Fibroblast of lung (primary cell): ENCODE measurements at regions not wholly inside any gene's neighbourhood (a gene's known extent, or its start where the extent isn't known, plus 50 kb on each side); places are given as distances from the start of the nearest gene placed in this dataset.

Experiments used
- DNase-seq, 2 donors: peaks; one replicate each; pipeline versions ENCODE4 v3.0.0 to v3.0.0-alpha.2; 2010; ENCODE audit warnings: low read depth in 2 of 2
- H2AFZ ChIP-seq: 2 replicates; pipeline ENCODE4 v1.5.1; 2012; ENCODE audit warnings: low read length, control low read depth, inconsistent platforms
- H3K27ac ChIP-seq: 2 replicates; pipeline ENCODE4 v1.5.1; 2011; ENCODE audit warnings: low read length, control low read depth; ENCODE audit not compliant: insufficient read depth
- H3K27me3 ChIP-seq: 2 replicates; pipeline ENCODE4 v1.5.1; 2011; ENCODE audit warnings: mild to moderate bottlenecking, low read length; ENCODE audit not compliant: control insufficient read depth, insufficient read depth
- H3K36me3 ChIP-seq: 2 replicates; pipeline ENCODE4 v1.5.1; 2011; ENCODE audit warnings: low read length; ENCODE audit not compliant: control insufficient read depth, insufficient read depth
- H3K4me1 ChIP-seq: 2 replicates; pipeline ENCODE4 v1.5.1; 2011; ENCODE audit warnings: low read length; ENCODE audit not compliant: control insufficient read depth, insufficient read depth; ENCODE audit errors: extremely low read depth
- H3K4me2 ChIP-seq: 2 replicates; pipeline ENCODE4 v1.5.1; 2011; ENCODE audit warnings: low read length, control low read depth; ENCODE audit not compliant: insufficient read depth; ENCODE audit errors: extremely low read depth
- H3K4me3 ChIP-seq, 4 experiments: fragments of 200-600 bp in 1 of 4; sonication (generic) in 1 of 4; replicated peaks in 1 of 4; 2 replicates each; pipeline ENCODE4 v1.5.1; 2011 to 2016; ENCODE audit warnings: low read length in 4 of 4, low read depth in 3 of 4, mild to moderate bottlenecking in 3 of 4, control low read depth in 2 of 4, inconsistent platforms in 1 of 4, mixed read lengths in 1 of 4; ENCODE audit not compliant: insufficient read depth in 1 of 4; ENCODE audit errors: control extremely low read depth in 1 of 4
- H3K79me2 ChIP-seq: 2 replicates; pipeline ENCODE4 v1.5.1; 2012; ENCODE audit warnings: mild to moderate bottlenecking, low read length, inconsistent platforms; ENCODE audit not compliant: control insufficient read depth, insufficient read depth
- H3K9ac ChIP-seq: 2 replicates; pipeline ENCODE4 v1.5.1; 2011; ENCODE audit warnings: mild to moderate bottlenecking, low read length, control low read depth; ENCODE audit not compliant: insufficient read depth
- H3K9me3 ChIP-seq: 2 replicates; pipeline ENCODE4 v1.5.1; 2012; ENCODE audit warnings: low read depth, low read length; ENCODE audit not compliant: control insufficient read depth, insufficient read depth
- H4K20me1 ChIP-seq: 2 replicates; pipeline ENCODE4 v1.5.1; 2011; ENCODE audit warnings: low read length; ENCODE audit not compliant: control insufficient read depth, insufficient read depth; ENCODE audit errors: extremely low read depth
- EZH2 ChIP-seq: IDR thresholded peaks from 2 replicates; pipeline ENCODE4 v1.5.1; 2012; ENCODE audit warnings: low read length, control low read depth, mild to moderate bottlenecking; ENCODE audit errors: missing control alignments
- TF ChIP-seq, protein P1 (sequence below), 2 donors: IDR thresholded peaks in 1 of 2; conservative IDR thresholded peaks in 1 of 2; 1 replicate in 1 of 2; 2 replicates in 1 of 2; pipeline ENCODE4 v1.5.1; 2011 to 2012; ENCODE audit warnings: low read length in 2 of 2, control low read depth in 1 of 2, inconsistent platforms in 1 of 2, low read depth in 1 of 2, mild to moderate bottlenecking in 1 of 2

GRCh38 chr4:75189711-75190335 lies 256.9 kb downstream of the PARM1 start:
- Histone ChIP-seq H3K36me3 (no peaks in the 10 kb centered on the region), H3K9ac (no peak overlapping the region), H3K79me2 (no peaks in the 10 kb centered on the region), H3K4me1 (no peaks in the 10 kb centered on the region), H3K9me3 (no peaks in the 10 kb centered on the region), H3K27me3 (peaks cover 2% of the 10 kb centered on the region), H2AFZ (no peak overlapping the region), H4K20me1 (no peaks in the 10 kb centered on the region), H3K4me3 (no peak overlapping the region), H3K27ac (no peak overlapping the region), H3K4me2 (no peak overlapping the region)
- DNase-seq = no peak
- no peak for TF ChIP-seq EZH2
- TF ChIP-seq, protein P1, sequence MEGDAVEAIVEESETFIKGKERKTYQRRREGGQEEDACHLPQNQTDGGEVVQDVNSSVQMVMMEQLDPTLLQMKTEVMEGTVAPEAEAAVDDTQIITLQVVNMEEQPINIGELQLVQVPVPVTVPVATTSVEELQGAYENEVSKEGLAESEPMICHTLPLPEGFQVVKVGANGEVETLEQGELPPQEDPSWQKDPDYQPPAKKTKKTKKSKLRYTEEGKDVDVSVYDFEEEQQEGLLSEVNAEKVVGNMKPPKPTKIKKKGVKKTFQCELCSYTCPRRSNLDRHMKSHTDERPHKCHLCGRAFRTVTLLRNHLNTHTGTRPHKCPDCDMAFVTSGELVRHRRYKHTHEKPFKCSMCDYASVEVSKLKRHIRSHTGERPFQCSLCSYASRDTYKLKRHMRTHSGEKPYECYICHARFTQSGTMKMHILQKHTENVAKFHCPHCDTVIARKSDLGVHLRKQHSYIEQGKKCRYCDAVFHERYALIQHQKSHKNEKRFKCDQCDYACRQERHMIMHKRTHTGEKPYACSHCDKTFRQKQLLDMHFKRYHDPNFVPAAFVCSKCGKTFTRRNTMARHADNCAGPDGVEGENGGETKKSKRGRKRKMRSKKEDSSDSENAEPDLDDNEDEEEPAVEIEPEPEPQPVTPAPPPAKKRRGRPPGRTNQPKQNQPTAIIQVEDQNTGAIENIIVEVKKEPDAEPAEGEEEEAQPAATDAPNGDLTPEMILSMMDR (conservative IDR thresholded peaks at IDR 0.05 in 1 of 2, IDR thresholded peaks at IDR 0.05 in 1 of 2; ENCODE audit: low read depth in 1 of 2, low read length in 2 of 2) = no peak

DNA sequence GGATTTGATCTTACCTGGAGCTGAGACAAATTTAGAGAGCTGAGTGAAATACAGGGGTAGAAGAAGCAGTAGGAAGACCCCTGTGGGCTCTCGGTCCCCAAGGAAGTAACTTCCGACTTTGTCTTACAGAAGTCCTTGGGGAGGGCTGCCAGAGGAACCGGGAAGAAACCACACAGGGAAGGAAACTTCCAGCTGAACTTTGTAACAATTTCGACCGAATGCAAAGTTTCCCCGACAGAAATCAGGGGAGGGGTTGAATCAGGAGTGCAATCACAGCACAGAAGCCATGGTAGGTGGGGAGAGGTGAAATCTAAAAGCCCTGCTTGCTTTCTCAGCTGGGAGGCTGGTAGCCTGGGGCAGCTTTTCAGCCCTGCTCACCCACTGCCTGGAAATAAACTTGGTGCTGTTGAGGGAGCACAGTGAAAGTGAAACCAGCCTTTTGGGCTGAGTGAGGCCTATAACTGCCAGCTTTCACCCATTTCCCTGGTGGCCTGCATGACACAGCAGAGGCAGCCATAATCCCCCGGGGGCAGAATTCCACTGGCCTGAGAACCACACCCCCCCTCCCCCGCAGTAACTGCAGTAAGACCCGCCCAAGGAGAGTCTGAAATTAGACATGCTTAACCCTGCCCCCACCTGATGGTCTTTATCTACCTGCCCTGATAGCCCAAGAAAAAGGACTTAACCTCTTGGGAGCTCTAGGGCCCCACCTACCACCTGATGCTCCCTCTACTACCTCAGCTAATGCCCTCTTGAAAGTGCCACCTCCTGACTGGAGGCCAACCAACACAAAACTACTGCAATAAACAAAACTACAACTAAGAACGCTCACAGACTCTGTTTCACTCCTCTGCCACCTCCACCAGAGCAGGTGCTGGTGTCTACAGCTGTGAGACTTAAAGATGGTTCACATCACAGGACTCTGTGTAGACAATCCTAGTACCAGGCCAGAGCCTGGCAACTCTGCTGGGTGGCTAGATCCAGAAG lies 248.2 kb downstream of the PARM1 start:
- H3K9me3 ChIP-seq = no peaks in the 10 kb centered on the region
- TF ChIP-seq EZH2 = no peak
- TF ChIP-seq, protein P1 (conservative IDR thresholded peaks at IDR 0.05 in 1 of 2, IDR thresholded peaks at IDR 0.05 in 1 of 2; ENCODE audit: low read depth in 1 of 2, low read length in 2 of 2) = no peak
- H3K4me3 ChIP-seq = no peak overlapping the region
- no peak for DNase-seq
- no peaks in the 10 kb centered on the region for H4K20me1 ChIP-seq
- no peak overlapping the region for H3K27ac ChIP-seq
- H3K9ac ChIP-seq = no peak overlapping the region
- no peaks in the 10 kb centered on the region for H3K36me3 ChIP-seq
- no peak overlapping the region for H3K4me2 ChIP-seq
- H3K27me3 ChIP-seq = no peaks in the 10 kb centered on the region
- no peaks in the 10 kb centered on the region for H3K79me2 ChIP-seq
- H2AFZ ChIP-seq = peak overlapping the region; percentile 24
- no peaks in the 10 kb centered on the region for H3K4me1 ChIP-seq

- no peak overlapping the region for H3K4me2 ChIP-seq
- no peak for TF ChIP-seq EZH2
- TF ChIP-seq, protein P1 (conservative IDR thresholded peaks at IDR 0.05 in 1 of 2, IDR thresholded peaks at IDR 0.05 in 1 of 2; ENCODE audit: low read depth in 1 of 2, low read length in 2 of 2) = no peak
- H2AFZ ChIP-seq = no peak overlapping the region
- no peaks in the 10 kb centered on the region for H3K4me1 ChIP-seq
- H3K4me3 ChIP-seq = no peak overlapping the region
- no peaks in the 10 kb centered on the region for H4K20me1 ChIP-seq
- no peaks in the 10 kb centered on the region for H3K79me2 ChIP-seq
- no peaks in the 10 kb centered on the region for H3K36me3 ChIP-seq
- H3K9me3 ChIP-seq = no peaks in the 10 kb centered on the region
- DNase-seq = no peak
- H3K27me3 ChIP-seq = no peaks in the 10 kb centered on the region
- no peak overlapping the region for H3K9ac ChIP-seq
- no peak overlapping the region for H3K27ac ChIP-seq
Observed at GRCh38 chr4:75180217-75180616, 247.3 kb downstream of the PARM1 start.
